ENCODE measurements at regions not wholly inside any gene's neighbourhood (a gene's known extent, or its start where the extent isn't known, plus 50 kb on each side); places are given as distances from the start of the nearest gene placed in this dataset.

- TF ChIP-seq CTCF (IDR thresholded peaks at IDR 0.05; ENCODE audit: extremely low read depth in 1 of 2, insufficient read depth in 1 of 2, low read depth in 1 of 2, low read length in 2 of 2) = no peak
- no peak for TF ChIP-seq EZH2 (IDR thresholded peaks at IDR 0.05; ENCODE audit: borderline replicate concordance, low read depth, low read length, severe bottlenecking)
- no peak for TF ChIP-seq FOS (IDR thresholded peaks at IDR 0.05; ENCODE audit: borderline replicate concordance, insufficient read depth, low read length)
- TF ChIP-seq POLR2AphosphoS5 (IDR thresholded peaks at IDR 0.05; ENCODE audit: insufficient read depth, low read depth, low read length) = no peak
- TF ChIP-seq MAX (IDR thresholded peaks at IDR 0.05; ENCODE audit: insufficient read depth, insufficient read length) = no peak
- TF ChIP-seq POLR2A (IDR thresholded peaks at IDR 0.05; ENCODE audit: low read depth, low read length) = no peak
- TF ChIP-seq JUN (IDR thresholded peaks at IDR 0.05; ENCODE audit: borderline replicate concordance, insufficient read depth, insufficient read length, low read depth) = no peak
- TF ChIP-seq GATA2 (IDR thresholded peaks at IDR 0.05; ENCODE audit: insufficient read depth, insufficient read length, low read depth, low read length) = no peak
Measured at GRCh38 chr9:32117291-32117690, 267.2 kb upstream of the ACO1 start.
